ENCODE measurements at regions not wholly inside any gene's neighbourhood (a gene's known extent, or its start where the extent isn't known, plus 50 kb on each side); places are given as distances from the start of the nearest gene placed in this dataset.

DNA sequence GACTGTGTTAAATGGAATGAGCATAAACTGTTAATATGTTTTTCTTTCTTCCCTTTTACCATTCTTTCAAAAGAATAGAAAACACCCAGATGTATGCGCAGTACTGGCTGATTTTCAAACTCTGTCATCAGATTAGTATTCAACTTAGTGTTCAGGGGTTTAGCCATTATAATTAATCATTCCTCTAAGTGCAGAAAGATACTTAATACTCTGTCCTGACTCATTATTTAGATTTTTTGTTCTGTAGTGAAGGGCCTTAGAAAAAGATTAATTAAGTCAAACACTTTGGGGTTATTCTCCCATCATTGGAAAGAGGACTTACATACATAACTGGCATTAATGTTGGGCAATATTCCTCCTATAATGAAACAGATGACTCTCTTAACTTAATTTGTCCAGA lies 1316.7 kb upstream of the SLC10A2 start:
- TF ChIP-seq, protein P1, sequence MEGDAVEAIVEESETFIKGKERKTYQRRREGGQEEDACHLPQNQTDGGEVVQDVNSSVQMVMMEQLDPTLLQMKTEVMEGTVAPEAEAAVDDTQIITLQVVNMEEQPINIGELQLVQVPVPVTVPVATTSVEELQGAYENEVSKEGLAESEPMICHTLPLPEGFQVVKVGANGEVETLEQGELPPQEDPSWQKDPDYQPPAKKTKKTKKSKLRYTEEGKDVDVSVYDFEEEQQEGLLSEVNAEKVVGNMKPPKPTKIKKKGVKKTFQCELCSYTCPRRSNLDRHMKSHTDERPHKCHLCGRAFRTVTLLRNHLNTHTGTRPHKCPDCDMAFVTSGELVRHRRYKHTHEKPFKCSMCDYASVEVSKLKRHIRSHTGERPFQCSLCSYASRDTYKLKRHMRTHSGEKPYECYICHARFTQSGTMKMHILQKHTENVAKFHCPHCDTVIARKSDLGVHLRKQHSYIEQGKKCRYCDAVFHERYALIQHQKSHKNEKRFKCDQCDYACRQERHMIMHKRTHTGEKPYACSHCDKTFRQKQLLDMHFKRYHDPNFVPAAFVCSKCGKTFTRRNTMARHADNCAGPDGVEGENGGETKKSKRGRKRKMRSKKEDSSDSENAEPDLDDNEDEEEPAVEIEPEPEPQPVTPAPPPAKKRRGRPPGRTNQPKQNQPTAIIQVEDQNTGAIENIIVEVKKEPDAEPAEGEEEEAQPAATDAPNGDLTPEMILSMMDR (IDR thresholded peaks at IDR 0.05; ENCODE audit: low read length): no peak
- no peak for TF ChIP-seq EZH2 (IDR thresholded peaks at IDR 0.05; ENCODE audit: borderline replicate concordance, low read length)
